ENCODE measurements at regions not wholly inside any gene's neighbourhood (a gene's known extent, or its start where the extent isn't known, plus 50 kb on each side); places are given as distances from the start of the nearest gene placed in this dataset.

GRCh38 chr10:128237710-128238109 is 111.5 kb upstream of the MKI67 start:
- no peak for TF ChIP-seq CTCF (IDR thresholded peaks at IDR 0.05)
- no peak for TF ChIP-seq POLR2A (IDR thresholded peaks at IDR 0.05)
